ENCODE measurements at regions not wholly inside any gene's neighbourhood (a gene's known extent, or its start where the extent isn't known, plus 50 kb on each side); places are given as distances from the start of the nearest gene placed in this dataset.

DNA sequence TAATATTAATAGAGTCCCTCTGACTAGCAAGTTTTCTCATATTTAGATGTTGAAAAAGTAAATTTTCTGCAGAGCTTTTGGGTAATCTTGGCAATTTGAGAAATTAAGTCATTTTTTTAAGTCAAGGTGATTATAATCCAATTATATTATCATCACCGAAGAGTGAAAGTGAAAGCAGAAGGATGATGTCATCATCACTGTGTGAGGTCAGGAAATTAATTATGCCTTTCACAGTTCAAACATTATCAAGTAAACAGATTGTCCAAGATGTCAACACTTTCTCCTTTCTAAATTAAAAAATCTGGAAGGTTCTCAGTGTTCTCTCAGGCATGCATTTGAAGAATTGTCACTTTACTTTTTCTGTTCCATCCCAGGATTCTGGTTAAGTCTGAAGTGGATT lies 296.0 kb downstream of the TBX15 start:
- TF ChIP-seq, protein P1, sequence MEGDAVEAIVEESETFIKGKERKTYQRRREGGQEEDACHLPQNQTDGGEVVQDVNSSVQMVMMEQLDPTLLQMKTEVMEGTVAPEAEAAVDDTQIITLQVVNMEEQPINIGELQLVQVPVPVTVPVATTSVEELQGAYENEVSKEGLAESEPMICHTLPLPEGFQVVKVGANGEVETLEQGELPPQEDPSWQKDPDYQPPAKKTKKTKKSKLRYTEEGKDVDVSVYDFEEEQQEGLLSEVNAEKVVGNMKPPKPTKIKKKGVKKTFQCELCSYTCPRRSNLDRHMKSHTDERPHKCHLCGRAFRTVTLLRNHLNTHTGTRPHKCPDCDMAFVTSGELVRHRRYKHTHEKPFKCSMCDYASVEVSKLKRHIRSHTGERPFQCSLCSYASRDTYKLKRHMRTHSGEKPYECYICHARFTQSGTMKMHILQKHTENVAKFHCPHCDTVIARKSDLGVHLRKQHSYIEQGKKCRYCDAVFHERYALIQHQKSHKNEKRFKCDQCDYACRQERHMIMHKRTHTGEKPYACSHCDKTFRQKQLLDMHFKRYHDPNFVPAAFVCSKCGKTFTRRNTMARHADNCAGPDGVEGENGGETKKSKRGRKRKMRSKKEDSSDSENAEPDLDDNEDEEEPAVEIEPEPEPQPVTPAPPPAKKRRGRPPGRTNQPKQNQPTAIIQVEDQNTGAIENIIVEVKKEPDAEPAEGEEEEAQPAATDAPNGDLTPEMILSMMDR (IDR thresholded peaks at IDR 0.05; ENCODE audit: low read depth, low read length) = no peak
- TF ChIP-seq, protein P2, sequence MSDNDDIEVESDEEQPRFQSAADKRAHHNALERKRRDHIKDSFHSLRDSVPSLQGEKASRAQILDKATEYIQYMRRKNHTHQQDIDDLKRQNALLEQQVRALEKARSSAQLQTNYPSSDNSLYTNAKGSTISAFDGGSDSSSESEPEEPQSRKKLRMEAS (IDR thresholded peaks at IDR 0.05; ENCODE audit: low read depth, low read length) = no peak
